ENCODE measurements at regions not wholly inside any gene's neighbourhood (a gene's known extent, or its start where the extent isn't known, plus 50 kb on each side); places are given as distances from the start of the nearest gene placed in this dataset.
A peak's percentile ranks its signal among the peaks of the same experiment; 100 is the strongest.

DNA sequence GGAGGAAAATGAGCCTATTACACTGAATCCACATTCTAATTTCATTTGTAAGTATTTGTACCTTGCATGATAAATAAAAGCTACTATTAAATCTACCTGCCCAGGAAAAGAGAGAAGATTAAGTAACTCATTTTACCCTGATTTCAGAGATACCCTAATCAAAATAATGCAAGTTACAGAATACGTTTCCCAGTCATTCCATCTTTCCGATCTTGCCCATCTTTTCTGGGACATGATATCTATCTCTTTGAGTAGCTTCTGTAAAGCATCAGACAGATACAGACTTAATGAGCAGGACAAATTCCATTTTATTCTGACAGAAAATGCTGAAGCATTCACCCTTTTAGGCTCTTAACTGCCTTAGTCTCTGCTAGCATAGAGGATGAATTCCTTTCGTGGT lies 56.6 kb downstream of the SPRY2 start:
- DNase-seq: no peak
- intact Hi-C loops (cut with DNase I): no loop called here

DNA sequence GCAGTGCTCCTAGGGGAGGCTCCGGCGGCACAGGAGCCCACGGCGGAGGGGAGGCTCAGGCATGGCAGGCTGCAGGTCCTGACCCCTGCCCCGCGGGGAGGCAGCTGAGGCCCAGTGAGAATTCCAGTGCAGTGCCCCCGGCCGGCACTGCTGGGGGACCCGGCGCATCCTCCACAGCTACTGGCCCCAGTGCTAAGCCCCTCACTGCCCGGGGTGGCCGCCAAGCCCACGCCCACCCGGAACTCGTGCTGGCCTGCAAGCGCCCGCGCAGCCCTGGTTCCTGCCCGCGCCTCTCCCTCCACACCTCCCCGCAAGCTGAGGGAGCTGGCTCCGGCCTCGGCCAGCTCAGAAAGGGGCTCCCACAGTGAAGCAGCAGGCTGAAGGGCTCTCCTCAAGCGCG lies 62.2 kb downstream of the SPRY2 start:
- intact Hi-C loops (cut with DNase I): no loop called here
- no peak for DNase-seq

DNA sequence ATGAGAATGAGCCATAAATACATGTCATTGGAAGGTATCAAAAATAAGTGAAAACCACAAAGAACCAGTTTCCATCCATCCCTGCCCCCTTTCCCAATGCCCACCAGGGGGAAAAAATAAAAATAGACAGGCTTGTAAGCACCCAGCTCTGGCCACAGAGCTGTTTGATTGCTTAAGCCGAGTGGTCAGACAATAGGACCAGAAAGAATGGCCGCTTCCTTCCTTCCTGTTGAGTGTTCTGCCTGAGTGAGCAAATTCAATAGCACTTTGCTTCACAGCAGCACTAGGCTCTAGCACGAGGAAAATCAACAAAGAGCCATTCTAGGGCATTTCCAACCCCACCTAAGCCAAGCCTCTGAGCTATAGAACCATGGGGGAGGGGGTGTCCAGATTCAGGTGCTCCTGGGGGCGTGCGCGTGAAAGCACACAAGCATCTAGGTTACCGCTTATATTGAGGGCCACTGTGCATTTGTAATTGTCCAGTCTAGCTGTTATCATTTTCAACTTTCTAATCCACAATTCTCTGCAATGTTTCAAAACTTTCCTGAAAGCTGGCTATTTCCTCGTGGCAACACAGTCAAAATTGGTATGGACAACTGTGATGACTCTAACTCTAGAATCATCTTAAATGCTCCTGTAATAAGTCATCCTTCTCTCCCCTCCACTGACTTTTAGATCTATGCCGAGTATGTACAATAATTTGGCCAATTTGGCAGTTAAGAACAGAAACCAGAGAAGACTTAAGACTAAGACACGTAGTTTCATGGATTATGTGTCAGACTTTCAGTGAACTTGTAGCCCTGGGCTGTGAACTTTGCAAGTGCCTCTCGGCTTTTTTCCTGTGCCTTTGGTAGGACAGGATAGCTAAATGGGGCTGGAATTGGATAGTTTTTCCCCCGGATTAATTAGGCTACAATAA lies 64.3 kb downstream of the SPRY2 start:
- intact Hi-C loops (cut with DNase I): no loop called here

GRCh38 chr13:80274643-80275042 lies 66.3 kb downstream of the SPRY2 start:
- DNase-seq: no peak
- intact Hi-C loops (cut with DNase I): no loop called here

More for the DNA sequence above, 64.3 kb downstream of the SPRY2 start:
- peak in 1 of 10 donors; percentile 11 for DNase-seq

- no peak for DNase-seq
- intact Hi-C loops (cut with DNase I): no loop called here
Measured at GRCh38 chr13:80273718-80274117, 67.2 kb downstream of the SPRY2 start.

GRCh38 chr13:80265348-80265747 lies 75.6 kb downstream of the SPRY2 start:
- no peak for DNase-seq
- intact Hi-C loops (cut with DNase I): no loop called here

DNA sequence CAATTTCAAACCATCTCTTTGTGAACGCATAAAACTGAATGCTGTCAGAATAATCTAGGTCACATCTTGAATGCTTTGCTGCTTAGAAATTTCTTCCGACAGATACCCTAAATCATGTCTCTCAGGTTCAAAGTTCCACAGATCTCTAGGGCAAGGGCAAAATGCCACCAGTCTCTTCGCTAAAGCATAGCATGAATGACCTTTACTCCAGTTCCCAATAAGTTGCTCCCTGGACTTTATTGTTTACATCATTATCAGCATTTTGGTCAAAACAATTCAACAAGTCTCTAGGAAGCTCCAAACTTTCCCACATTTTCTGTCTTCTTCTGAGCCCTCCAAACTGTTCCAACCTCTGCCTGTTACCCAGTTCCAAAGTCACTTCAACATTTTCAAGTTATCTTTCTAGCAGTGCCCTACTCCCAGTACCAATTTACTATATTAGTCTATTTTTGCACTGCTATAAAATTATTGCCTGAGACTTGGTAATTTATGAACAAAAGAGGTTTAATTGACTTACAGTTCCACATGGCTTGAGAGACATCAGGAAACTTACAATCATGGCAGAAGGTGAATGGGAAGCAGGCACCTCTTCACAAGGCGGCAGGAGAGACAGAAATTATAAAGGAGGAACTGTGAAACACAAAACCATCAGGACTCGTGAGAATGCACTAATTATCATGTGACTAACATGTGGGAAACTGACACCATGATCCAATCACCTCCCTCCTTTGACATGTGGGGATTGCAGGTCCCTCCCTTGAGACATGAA lies 77.0 kb downstream of the SPRY2 start:
- no peak for DNase-seq
- intact Hi-C loops (cut with DNase I): no loop called here

DNA sequence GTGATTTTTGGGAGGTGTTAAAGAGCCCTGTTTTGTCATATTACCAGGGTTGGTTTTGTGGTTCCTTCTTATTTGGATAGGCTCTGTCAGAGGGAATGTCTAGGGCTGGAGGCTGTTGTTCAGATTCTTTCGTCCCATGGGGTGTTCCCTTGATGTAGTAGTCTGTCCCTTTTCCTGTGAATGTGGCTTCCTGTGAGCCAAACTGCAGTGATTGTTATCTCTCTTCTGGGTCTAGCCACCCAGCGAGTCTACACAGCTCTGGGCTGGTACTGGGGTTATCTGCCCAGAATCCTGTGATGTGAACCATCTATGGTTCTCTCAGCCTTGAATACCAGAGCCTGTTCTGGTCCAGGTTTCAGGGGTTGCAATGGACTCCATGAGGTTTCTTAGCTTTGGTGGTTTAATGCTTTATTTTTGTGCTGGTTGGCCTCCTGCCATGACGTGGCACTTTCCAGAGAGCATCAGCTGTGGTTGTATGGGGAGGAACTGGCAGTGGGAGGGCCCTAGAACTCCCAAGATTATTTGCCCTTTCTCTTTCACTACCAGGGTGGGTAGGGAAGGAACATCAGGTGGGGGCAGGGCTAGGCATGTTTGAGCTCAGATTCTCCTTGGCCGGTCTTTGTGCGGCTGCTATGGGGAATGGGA lies 78.8 kb downstream of the SPRY2 start:
- intact Hi-C loops (cut with DNase I): no loop called here
- DNase-seq: no peak

DNA sequence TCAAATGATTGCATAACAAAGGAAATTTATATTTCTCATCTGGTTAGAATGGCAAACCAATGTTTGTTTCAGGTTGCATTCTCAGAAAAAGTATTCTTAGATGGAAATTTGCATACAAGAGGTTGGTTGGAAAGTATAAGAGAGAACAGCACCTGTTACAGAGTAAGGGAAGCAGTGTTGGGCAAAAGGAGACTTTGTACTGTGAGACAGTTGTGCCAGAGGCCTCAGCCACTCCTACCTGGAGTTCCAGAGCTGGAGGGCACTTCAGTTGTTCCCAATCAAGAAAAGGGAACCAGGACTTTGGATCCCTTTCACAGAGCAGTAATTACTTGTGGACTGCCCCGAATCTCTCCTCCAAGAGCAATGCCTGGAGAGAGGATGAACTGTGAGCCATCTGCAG lies 81.8 kb downstream of the SPRY2 start:
- DNase-seq: no peak
- intact Hi-C loops (cut with DNase I): no loop called here

- intact Hi-C loops (cut with DNase I): no loop called here
- no peak for DNase-seq
Measured at GRCh38 chr13:80256352-80256932, 84.5 kb downstream of the SPRY2 start.

DNA sequence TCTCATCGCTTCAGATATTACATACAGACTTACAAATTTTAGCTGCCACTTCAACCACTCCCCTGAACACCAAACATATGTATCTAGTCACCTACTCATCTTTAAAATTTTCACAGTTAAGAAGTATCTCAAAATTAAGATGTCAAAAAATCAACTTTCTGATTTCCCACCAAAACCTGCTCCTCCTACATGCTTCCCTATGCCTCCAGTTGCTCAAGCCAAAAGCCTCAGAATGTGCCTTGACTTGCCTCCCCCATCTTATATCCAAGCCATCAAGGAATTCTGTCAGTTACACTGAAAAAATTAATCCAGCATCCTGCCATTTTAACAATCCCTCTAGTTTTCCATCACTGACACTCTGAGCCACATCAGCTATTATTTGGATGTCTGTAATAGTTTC lies 85.0 kb downstream of the SPRY2 start:
- intact Hi-C loops (cut with DNase I): no loop called here
- DNase-seq: no peak

GRCh38 chr13:80251403-80251802 lies 89.5 kb downstream of the SPRY2 start:
- intact Hi-C loops (cut with DNase I): no loop called here
- no peak for DNase-seq

DNA sequence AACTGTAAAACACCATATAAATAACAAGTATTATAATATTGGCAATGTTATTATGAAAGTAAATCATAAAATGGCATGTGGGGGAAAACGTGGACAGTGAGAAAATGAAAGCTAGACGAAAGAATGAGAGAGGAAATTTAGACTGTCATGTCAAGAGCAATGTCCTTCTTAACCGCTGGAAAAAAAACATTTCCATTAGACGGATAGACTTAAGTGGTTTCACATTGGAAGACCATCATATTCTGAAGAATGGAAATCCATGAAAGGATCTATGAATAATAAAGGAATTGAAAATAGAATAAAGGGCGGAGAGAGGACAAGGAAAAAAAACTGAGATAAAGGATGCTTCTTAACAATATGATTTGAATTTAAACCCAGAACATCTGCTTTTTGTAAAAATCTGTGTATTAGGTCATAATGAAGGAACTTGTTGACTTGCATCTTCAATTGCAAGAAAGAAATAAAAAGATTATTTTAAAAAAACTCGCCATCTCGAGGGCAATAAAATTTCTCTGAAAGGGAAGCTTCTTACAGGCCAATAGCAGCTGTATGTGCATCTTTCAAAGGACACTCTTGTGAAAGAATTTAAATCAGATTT lies 90.6 kb downstream of the SPRY2 start:
- intact Hi-C loops (cut with DNase I): no loop called here
- no peak for DNase-seq

DNA sequence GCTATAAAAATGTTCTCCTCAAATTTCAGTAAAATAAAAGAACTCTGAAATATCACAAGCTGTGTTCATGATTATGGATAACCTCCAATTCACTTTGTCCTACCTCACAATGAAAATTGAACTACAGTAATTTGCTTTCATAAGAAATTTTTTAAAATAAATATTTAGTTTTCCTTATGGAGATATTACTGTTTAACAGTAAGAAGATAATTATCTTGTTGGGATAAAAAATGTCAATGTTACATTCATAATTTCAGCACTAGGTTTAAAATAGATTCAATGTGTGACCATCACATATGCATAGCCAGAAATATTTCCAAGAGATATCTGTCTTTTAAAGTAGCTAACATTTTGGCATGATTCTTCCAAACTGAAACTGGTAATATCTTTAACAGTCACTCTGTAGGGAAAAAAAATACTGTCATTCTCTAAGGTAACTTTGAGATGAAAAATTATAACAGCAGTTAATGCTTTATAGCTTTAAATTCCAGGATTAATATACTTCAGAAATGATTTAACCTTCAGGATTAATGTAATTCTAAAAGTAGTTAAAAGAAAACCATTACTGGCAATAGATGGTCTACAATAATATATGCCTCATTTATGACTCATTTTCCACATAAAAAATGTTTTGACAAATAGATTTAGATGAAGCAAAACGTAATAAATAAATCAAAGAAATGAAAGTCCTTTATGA lies 91.3 kb downstream of the SPRY2 start:
- intact Hi-C loops (cut with DNase I): no loop called here
- no peak for DNase-seq

- no peak for DNase-seq
Measured at GRCh38 chr13:80245162-80245733, 95.7 kb downstream of the SPRY2 start.

DNA sequence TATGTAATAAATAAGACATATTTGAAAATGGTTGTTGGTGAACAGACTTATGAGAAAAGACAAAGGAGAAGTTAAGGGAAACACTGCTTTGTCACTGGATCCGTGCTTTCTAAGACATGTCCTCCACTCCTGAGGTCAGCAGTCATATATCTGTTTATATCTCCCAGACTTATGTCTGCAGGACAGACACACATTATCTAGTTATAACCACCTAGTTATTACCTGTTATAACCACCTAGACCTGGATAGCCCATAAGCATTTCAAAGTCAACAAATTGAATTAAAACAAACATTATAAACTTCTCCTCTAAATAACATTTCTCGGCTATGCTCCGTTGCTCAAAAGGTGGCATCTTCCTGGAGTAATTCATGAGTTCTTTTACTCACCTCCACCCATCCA lies 96.4 kb downstream of the SPRY2 start:
- intact Hi-C loops (cut with DNase I): no loop called here
- DNase-seq: no peak

More at GRCh38 chr13:80245162-80245733, 95.7 kb downstream of the SPRY2 start:
- intact Hi-C loops (cut with DNase I): no loop called here

GRCh38 chr13:80242728-80243427 lies 98.0 kb downstream of the SPRY2 start:
- intact Hi-C loops (cut with DNase I): no loop called here
- DNase-seq: no peak

DNA sequence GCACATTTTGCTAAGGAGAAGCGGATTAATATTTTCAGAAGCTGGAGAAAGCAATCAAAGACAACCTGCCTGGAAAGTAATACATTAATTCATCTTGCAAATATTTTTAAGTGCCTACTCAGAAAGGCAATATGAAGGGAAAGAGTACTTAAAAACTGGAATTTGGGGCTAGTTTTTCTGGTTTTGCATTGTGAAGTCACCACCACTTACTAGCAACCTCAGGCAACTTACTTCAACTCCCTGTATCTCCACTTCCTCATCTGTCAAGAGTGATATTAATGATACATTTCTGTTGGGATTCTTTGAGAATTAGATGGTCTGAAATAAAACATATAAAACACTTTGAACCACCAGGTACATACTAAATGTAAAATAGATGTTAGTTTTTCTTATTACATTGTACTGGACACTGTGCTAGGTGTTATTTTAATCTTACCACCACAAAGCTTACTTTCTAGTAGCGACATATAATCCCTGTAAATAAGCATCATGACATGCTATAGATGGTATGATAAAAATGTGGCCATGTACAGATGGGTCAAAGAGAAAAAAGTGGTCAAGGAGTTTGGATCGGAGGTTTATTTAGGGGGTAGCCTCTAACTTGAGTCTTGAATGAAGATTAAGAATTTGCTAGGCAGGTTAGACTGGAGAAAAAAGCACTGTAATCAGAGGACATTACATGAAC lies 101.2 kb downstream of the SPRY2 start:
- no peak for DNase-seq
- intact Hi-C loops (cut with DNase I): no loop called here

Data from posterior cingulate gyrus (tissue), 11 donors.